Astrocyte (in vitro differentiated cells and primary cell): ENCODE measurements at regions not wholly inside any gene's neighbourhood (a gene's known extent, or its start where the extent isn't known, plus 50 kb on each side); places are given as distances from the start of the nearest gene placed in this dataset.

Source experiments
- DNase-seq: peaks from one replicate; pipeline ENCODE4 v3.0.0-alpha.2; 2010; ENCODE audit warnings: low read depth
- FAIRE-seq: peaks from 2 replicates; lab custom pipeline; 2011; peaks lifted over from hg19 to GRCh38; lab: Jason Lieb, UNC
- H2AFZ ChIP-seq: 2 replicates; pipeline ENCODE4 v1.6.0; 2012; ENCODE audit warnings: low read depth, low read length, inconsistent platforms
- H3K27ac ChIP-seq: 2 replicates; pipeline ENCODE4 v1.5.1; 2011; ENCODE audit warnings: low read depth, low read length, inconsistent platforms
- H3K27me3 ChIP-seq: 2 replicates; pipeline ENCODE4 v1.6.0; 2011; ENCODE audit warnings: low read length, inconsistent platforms; ENCODE audit not compliant: insufficient read depth
- H3K36me3 ChIP-seq: 2 replicates; pipeline ENCODE4 v1.5.1; 2011; ENCODE audit warnings: low read length, inconsistent platforms; ENCODE audit not compliant: insufficient read depth
- H3K4me1 ChIP-seq: 2 replicates; pipeline ENCODE4 v1.5.1; 2011; ENCODE audit warnings: low read length, inconsistent platforms; ENCODE audit not compliant: insufficient read depth
- H3K4me2 ChIP-seq: 2 replicates; pipeline ENCODE4 v1.6.0; 2012; ENCODE audit warnings: low read length, inconsistent platforms
- H3K4me3 ChIP-seq: 2 replicates; pipeline ENCODE4 v1.5.1; 2011; ENCODE audit warnings: low read depth, mild to moderate bottlenecking, low read length, inconsistent platforms; ENCODE audit not compliant: insufficient read depth
- H3K79me2 ChIP-seq: 2 replicates; pipeline ENCODE4 v1.6.0; 2012; ENCODE audit warnings: mild to moderate bottlenecking, low read length, inconsistent platforms; ENCODE audit not compliant: insufficient read depth
- H3K9ac ChIP-seq: 2 replicates; pipeline ENCODE4 v1.6.0; 2012; ENCODE audit warnings: mild to moderate bottlenecking, low read length, inconsistent platforms
- H3K9me3 ChIP-seq: 2 replicates; pipeline ENCODE4 v1.5.1; 2012; ENCODE audit warnings: low read depth, mild to moderate bottlenecking, low read length, inconsistent platforms; ENCODE audit not compliant: insufficient read depth
- H4K20me1 ChIP-seq: 2 replicates; pipeline ENCODE4 v1.6.0; 2012; ENCODE audit warnings: low read length, inconsistent platforms; ENCODE audit not compliant: insufficient read depth
- H3K27ac Mint-ChIP-seq: one replicate; pipeline ENCODE4 v1.8.0; 2021; ENCODE audit warnings: mild to moderate bottlenecking, mixed read lengths; ENCODE audit not compliant: unreplicated experiment
- H3K27me3 Mint-ChIP-seq: one replicate; pipeline ENCODE4 v1.8.0; 2021; ENCODE audit warnings: low read depth, mixed read lengths; ENCODE audit not compliant: unreplicated experiment
- H3K36me3 Mint-ChIP-seq: one replicate; pipeline ENCODE4 v1.8.0; 2021; ENCODE audit warnings: low read depth, mixed read lengths; ENCODE audit not compliant: unreplicated experiment
- H3K4me1 Mint-ChIP-seq: one replicate; pipeline ENCODE4 v1.8.0; 2021; ENCODE audit warnings: low read depth, mixed read lengths; ENCODE audit not compliant: unreplicated experiment
- H3K4me3 Mint-ChIP-seq: one replicate; pipeline ENCODE4 v1.8.0; 2021; ENCODE audit warnings: mild to moderate bottlenecking, moderate library complexity, mixed read lengths; ENCODE audit not compliant: unreplicated experiment
- H3K9me3 Mint-ChIP-seq: one replicate; pipeline ENCODE4 v1.8.0; 2021; ENCODE audit warnings: mild to moderate bottlenecking, mixed read lengths; ENCODE audit not compliant: unreplicated experiment
- CTCF ChIP-seq: IDR thresholded peaks from 2 replicates; pipeline ENCODE4 v1.5.1; 2011; ENCODE audit warnings: low read depth, mild to moderate bottlenecking, inconsistent platforms, low read length, moderate library complexity; ENCODE audit not compliant: insufficient read depth
- EZH2 ChIP-seq: IDR thresholded peaks from 2 replicates; pipeline ENCODE4 v1.6.1; 2012; ENCODE audit warnings: mild to moderate bottlenecking, low read length, inconsistent platforms; ENCODE audit not compliant: insufficient read depth

GRCh38 chr5:3068401-3068800 lies 316.9 kb upstream of the IRX2 start:
- DNase-seq: no peak
- H3K9me3 ChIP-seq: peaks cover 6% of the 10 kb centered on the region
- H3K27me3 ChIP-seq: no peaks in the 10 kb centered on the region
- Mint-ChIP-seq H3K4me3 (no peak overlapping the region), H3K27me3 (peaks cover 14% of the 10 kb centered on the region), H3K9me3 (peaks cover 12% of the 10 kb centered on the region), H3K36me3 (peaks cover 4% of the 10 kb centered on the region), H3K27ac (no peak overlapping the region), H3K4me1 (no peaks in the 10 kb centered on the region)
- no peak overlapping the region for H3K27ac ChIP-seq
- no peaks in the 10 kb centered on the region for H3K79me2 ChIP-seq
- H4K20me1 ChIP-seq: no peaks in the 10 kb centered on the region
- H3K36me3 ChIP-seq: no peaks in the 10 kb centered on the region
- H3K4me3 ChIP-seq: no peak overlapping the region
- H2AFZ ChIP-seq: no peak overlapping the region
- H3K4me2 ChIP-seq: no peak overlapping the region
- no peaks in the 10 kb centered on the region for H3K4me1 ChIP-seq
- no peak for TF ChIP-seq CTCF
- TF ChIP-seq EZH2: no peak
- H3K9ac ChIP-seq: no peak overlapping the region
- no peak for FAIRE-seq

- Mint-ChIP-seq H3K36me3 (peaks cover 5% of the 10 kb centered on the region), H3K27me3 (peaks cover 3% of the 10 kb centered on the region), H3K27ac (no peak overlapping the region), H3K9me3 (peaks cover 32% of the 10 kb centered on the region), H3K4me3 (no peak overlapping the region), H3K4me1 (no peaks in the 10 kb centered on the region)
- Histone ChIP-seq H3K4me2 (no peak overlapping the region), H3K27me3 (no peaks in the 10 kb centered on the region), H3K79me2 (no peaks in the 10 kb centered on the region), H3K36me3 (no peaks in the 10 kb centered on the region), H4K20me1 (no peaks in the 10 kb centered on the region), H3K9ac (no peak overlapping the region), H3K9me3 (peaks cover 16% of the 10 kb centered on the region), H3K4me3 (no peak overlapping the region), H3K4me1 (no peaks in the 10 kb centered on the region), H2AFZ (no peak overlapping the region), H3K27ac (no peak overlapping the region)
- FAIRE-seq (no peak), DNase-seq (no peak)
- TF ChIP-seq EZH2 (no peak), CTCF (no peak)
Observed at GRCh38 chr5:3060283-3060682, 308.8 kb upstream of the IRX2 start.

- Histone ChIP-seq H3K9ac (no peak overlapping the region), H2AFZ (no peak overlapping the region), H4K20me1 (no peaks in the 10 kb centered on the region), H3K4me2 (no peak overlapping the region), H3K79me2 (no peaks in the 10 kb centered on the region), H3K9me3 (peaks cover 16% of the 10 kb centered on the region), H3K27ac (no peak overlapping the region), H3K36me3 (no peaks in the 10 kb centered on the region), H3K4me1 (no peaks in the 10 kb centered on the region), H3K27me3 (no peaks in the 10 kb centered on the region), H3K4me3 (no peak overlapping the region)
- no peak for TF ChIP-seq EZH2
- no peak for TF ChIP-seq CTCF
- Mint-ChIP-seq H3K4me1 (no peaks in the 10 kb centered on the region), H3K27me3 (peaks cover 3% of the 10 kb centered on the region), H3K4me3 (no peak overlapping the region), H3K27ac (no peak overlapping the region), H3K36me3 (peaks cover 5% of the 10 kb centered on the region), H3K9me3 (peaks cover 32% of the 10 kb centered on the region)
- FAIRE-seq (no peak), DNase-seq (no peak)
Observed at GRCh38 chr5:3059488-3059887, 308.0 kb upstream of the IRX2 start.
